SU-DHL-6 (cell line): ENCODE measurements at regions not wholly inside any gene's neighbourhood (a gene's known extent, or its start where the extent isn't known, plus 50 kb on each side); places are given as distances from the start of the nearest gene placed in this dataset.

ENCODE experiments used
- EZH2phosphoT487 ChIP-seq: fragments of 200-600 bp; sonication (generic), shearing (Covaris generic); conservative IDR thresholded peaks from 2 replicates; pipeline ENCODE4 v1.6.1; 2018; ENCODE audit warnings: mild to moderate bottlenecking, antibody characterized with exemption, low read length, moderate library complexity, mixed read lengths
- TF ChIP-seq, protein P1 (sequence below): fragments of 200-600 bp; sonication (generic); IDR thresholded peaks from one replicate; pipeline ENCODE4 v1.5.1; 2017; ENCODE audit warnings: antibody characterized with exemption, mild to moderate bottlenecking, low read length, moderate library complexity; ENCODE audit not compliant: insufficient read depth, poor library complexity, severe bottlenecking

DNA sequence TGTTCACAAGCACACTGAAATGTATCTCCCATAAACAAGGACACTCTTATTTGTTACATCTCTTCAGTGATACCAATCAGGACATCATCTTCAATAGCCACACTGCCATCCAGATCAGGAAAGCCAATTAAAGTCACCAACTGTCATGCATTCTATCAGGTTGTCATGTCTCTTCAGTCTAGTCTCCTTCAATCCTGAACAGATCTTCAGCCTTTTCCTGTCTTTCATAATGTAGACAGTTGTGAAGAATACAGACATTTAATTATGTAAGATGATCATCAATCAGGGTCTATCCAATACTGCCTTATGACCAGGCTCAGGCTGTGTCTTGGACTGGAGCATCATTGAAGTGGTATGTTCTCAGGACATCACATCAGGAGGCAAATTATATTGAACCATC, 419.8 kb upstream of the SMC2 start:
- TF ChIP-seq, protein P1, sequence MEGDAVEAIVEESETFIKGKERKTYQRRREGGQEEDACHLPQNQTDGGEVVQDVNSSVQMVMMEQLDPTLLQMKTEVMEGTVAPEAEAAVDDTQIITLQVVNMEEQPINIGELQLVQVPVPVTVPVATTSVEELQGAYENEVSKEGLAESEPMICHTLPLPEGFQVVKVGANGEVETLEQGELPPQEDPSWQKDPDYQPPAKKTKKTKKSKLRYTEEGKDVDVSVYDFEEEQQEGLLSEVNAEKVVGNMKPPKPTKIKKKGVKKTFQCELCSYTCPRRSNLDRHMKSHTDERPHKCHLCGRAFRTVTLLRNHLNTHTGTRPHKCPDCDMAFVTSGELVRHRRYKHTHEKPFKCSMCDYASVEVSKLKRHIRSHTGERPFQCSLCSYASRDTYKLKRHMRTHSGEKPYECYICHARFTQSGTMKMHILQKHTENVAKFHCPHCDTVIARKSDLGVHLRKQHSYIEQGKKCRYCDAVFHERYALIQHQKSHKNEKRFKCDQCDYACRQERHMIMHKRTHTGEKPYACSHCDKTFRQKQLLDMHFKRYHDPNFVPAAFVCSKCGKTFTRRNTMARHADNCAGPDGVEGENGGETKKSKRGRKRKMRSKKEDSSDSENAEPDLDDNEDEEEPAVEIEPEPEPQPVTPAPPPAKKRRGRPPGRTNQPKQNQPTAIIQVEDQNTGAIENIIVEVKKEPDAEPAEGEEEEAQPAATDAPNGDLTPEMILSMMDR = no peak
- TF ChIP-seq EZH2phosphoT487 = no peak
